Activated naive CD8-positive, alpha-beta T cell treated with anti-CD3 and anti-CD28 coated beads, Interleukin-2, amount 10 ng/mL, durations not matched to agents 7 days and 5 days (primary cell): ENCODE measurements at regions not wholly inside any gene's neighbourhood (a gene's known extent, or its start where the extent isn't known, plus 50 kb on each side); places are given as distances from the start of the nearest gene placed in this dataset.

Experiments used
- ATAC-seq: fragments of 150-1000 bp; cut with Tn5 transposase; one replicate; pipeline ENCODE4 v1.10.0; 2021; ENCODE audit warnings: low read depth, moderate library complexity
- POLR2A ChIA-PET: fragments of 350-600 bp; sonication (Branson Sonifier 250); formaldehyde crosslinking; loops from one replicate; lab custom pipeline; 2021; ENCODE audit warnings: antibody characterized with exemption; lab: Charles Lee
- DNase-seq: peaks from one replicate; pipeline ENCODE4 v3.0.0; 2021
- H3K27ac Mint-ChIP-seq: one replicate; pipeline ENCODE4 v1.8.0; 2022; ENCODE audit warnings: mild to moderate bottlenecking, mixed read lengths
- H3K27me3 Mint-ChIP-seq: one replicate; pipeline ENCODE4 v1.8.0; 2022; ENCODE audit warnings: mild to moderate bottlenecking, moderate library complexity, mixed read lengths
- H3K36me3 Mint-ChIP-seq: one replicate; pipeline ENCODE4 v1.8.0; 2021; ENCODE audit warnings: mild to moderate bottlenecking, mixed read lengths
- H3K4me1 Mint-ChIP-seq: one replicate; pipeline ENCODE4 v1.8.0; 2021; ENCODE audit warnings: mixed read lengths
- H3K4me3 Mint-ChIP-seq: one replicate; pipeline ENCODE4 v1.8.0; 2022; ENCODE audit warnings: mild to moderate bottlenecking, moderate library complexity, mixed read lengths
- H3K9me3 Mint-ChIP-seq: one replicate; pipeline ENCODE4 v1.8.0; 2021; ENCODE audit warnings: mixed read lengths

GRCh38 chr10:47053081-47053798, 142.0 kb downstream of the PTPN20 start:
- ATAC-seq (no peak), DNase-seq (no peak)
- Mint-ChIP-seq H3K27ac (no peak overlapping the region), H3K4me3 (no peak overlapping the region), H3K27me3 (peaks cover 2% of the 10 kb centered on the region), H3K36me3 (no peaks in the 10 kb centered on the region), H3K4me1 (peaks cover 12% of the 10 kb centered on the region), H3K9me3 (no peaks in the 10 kb centered on the region)
- POLR2A ChIA-PET: no interaction called here

GRCh38 chr10:47054974-47055373, 143.7 kb downstream of the PTPN20 start:
- H3K4me3 Mint-ChIP-seq: no peak overlapping the region
- DNase-seq (no peak), ATAC-seq (no peak)
- POLR2A ChIA-PET: no interaction called here
- no peak overlapping the region for H3K27ac Mint-ChIP-seq
- H3K36me3 Mint-ChIP-seq: no peaks in the 10 kb centered on the region
- no peaks in the 10 kb centered on the region for H3K9me3 Mint-ChIP-seq
- H3K27me3 Mint-ChIP-seq: peaks cover 7% of the 10 kb centered on the region
- H3K4me1 Mint-ChIP-seq: peaks cover 6% of the 10 kb centered on the region

DNA sequence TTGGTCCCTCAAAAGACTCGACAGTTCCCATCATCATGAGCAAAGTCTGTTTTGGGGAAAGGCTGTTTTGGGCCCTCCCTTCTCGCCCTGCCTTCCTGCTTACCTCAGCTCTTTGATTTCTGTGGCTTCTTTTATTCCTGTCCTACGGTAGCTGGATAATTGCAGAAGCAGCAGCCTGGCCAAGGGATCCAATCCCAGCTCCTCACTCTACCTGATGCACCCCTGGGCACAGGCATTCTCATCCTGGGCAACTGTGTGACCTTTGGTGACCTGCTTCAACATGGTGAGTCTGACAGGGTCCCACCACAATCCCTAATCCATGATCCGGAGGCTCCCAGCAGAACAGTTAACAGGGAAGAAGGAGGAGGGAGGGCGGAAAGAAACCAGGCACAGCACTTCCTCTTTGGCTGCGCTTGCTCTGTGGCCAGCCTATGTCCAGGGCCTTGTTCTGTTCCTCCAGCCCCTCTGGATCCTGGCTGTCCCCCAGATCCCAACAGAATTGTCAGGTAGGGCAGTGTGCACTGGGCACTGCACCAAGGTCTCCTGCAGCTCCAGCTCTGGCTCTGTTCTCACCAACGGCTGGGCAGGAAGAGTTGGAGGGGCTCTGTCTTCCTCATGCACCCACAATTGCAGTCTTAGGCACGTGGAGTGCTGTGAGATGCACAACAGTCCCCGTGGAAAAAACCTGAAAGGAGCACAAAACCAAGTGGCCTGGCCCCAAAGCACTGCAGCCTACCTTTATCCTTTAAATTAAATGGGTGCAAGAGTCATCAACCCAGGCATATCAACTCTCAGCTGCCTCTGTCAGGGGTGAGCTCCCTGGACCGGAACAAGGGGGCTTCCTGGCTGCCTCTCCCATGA, 144.4 kb downstream of the PTPN20 start:
- peaks cover 6% of the 10 kb centered on the region for H3K4me1 Mint-ChIP-seq
- H3K27me3 Mint-ChIP-seq: peaks cover 7% of the 10 kb centered on the region
- POLR2A ChIA-PET: no interaction called here
- no peak overlapping the region for H3K27ac Mint-ChIP-seq
- no peaks in the 10 kb centered on the region for H3K36me3 Mint-ChIP-seq
- ATAC-seq: no peak
- H3K9me3 Mint-ChIP-seq: no peaks in the 10 kb centered on the region
- no peak overlapping the region for H3K4me3 Mint-ChIP-seq
- no peak for DNase-seq

- no peak overlapping the region for H3K27ac Mint-ChIP-seq
- no peaks in the 10 kb centered on the region for H3K9me3 Mint-ChIP-seq
- no peaks in the 10 kb centered on the region for H3K36me3 Mint-ChIP-seq
- peaks cover 6% of the 10 kb centered on the region for H3K4me1 Mint-ChIP-seq
- no peak overlapping the region for H3K4me3 Mint-ChIP-seq
- peaks cover 7% of the 10 kb centered on the region for H3K27me3 Mint-ChIP-seq
- POLR2A ChIA-PET: no interaction called here
- DNase-seq (no peak), ATAC-seq (no peak)
Measured at GRCh38 chr10:47056247-47056510, 145.0 kb downstream of the PTPN20 start.

DNA sequence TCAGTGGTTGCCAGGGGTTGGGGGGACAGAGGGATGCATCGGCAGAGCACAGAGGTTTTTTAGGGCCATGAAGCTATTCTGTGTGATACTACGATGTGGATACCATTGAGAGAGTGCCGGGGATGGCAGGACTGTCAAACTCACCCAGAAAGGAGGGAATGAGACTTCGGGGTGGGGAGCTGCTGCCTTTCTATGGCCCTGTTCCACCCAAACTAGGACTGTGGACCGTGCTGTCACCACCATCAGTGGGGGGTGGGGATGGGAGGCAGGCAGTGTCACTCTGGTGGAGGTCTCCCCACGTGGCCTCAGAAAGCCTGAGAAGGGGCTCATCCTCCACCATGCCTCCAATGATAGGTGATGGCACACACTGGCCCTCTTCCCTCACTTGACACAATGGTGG, 146.2 kb downstream of the PTPN20 start:
- Mint-ChIP-seq H3K27me3 (peaks cover 7% of the 10 kb centered on the region), H3K36me3 (no peaks in the 10 kb centered on the region), H3K9me3 (no peaks in the 10 kb centered on the region), H3K4me1 (peaks cover 6% of the 10 kb centered on the region), H3K27ac (no peak overlapping the region), H3K4me3 (no peak overlapping the region)
- no peak for DNase-seq
- POLR2A ChIA-PET: no interaction called here
- ATAC-seq: no peak

DNA sequence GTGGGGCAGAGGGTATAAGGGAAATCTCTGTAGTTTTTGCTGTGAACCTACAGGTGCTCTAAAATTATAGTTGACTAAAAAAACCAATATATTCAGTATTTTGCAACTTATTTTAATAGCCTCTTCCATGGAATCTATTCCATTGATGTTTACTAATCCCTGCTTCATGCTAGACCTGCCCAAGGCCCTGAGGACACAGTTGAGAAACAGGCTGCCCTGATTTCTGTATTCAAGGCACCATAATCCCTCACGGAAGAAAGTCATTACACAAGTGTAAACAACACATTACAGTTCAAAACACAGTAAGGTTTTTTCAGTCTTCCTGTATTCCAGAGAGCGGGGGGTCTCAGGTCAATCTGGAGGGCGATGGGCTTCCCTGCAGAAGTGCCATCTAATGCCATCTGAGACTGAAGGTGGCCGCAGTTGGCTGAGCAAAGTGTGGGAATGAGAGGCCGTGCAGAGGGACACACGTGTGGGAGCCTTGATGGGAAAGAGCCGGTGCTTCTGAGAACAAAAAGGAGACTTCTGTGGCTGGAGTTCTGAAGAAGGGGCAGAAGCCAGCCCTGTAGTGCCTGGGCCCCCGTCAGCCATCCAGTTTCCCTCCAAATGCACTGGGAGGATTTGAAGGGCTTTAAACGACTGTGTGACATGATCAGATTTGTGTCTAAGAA, 146.9 kb downstream of the PTPN20 start:
- Mint-ChIP-seq H3K4me3 (no peak overlapping the region), H3K9me3 (no peaks in the 10 kb centered on the region), H3K27ac (no peak overlapping the region), H3K4me1 (peaks cover 6% of the 10 kb centered on the region), H3K36me3 (no peaks in the 10 kb centered on the region), H3K27me3 (peaks cover 7% of the 10 kb centered on the region)
- ATAC-seq (no peak), DNase-seq (no peak)
- POLR2A ChIA-PET: no interaction called here

DNA sequence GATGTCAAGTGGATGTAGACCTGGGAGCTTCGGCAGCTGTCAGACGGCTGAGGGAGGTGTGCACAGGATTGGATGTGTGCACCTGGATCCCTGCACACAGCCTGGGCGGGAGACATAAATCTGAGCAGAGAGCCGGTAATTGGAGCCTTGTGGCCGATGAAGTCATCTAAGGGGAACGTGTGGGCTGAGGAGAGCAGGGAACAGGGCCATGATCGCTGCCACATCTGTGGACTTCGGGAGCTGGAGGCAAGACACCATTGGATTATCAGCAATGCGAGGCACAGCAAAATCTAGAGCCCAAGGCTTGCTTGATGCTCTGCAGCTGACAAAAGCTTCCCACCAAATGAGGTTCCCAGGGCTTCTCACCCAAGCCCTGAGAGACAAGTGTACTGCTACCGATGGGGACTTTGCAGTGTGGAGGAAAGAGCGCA, 147.7 kb downstream of the PTPN20 start:
- H3K27ac Mint-ChIP-seq: no peak overlapping the region
- no peak overlapping the region for H3K4me3 Mint-ChIP-seq
- H3K4me1 Mint-ChIP-seq: peaks cover 6% of the 10 kb centered on the region
- peaks cover 7% of the 10 kb centered on the region for H3K27me3 Mint-ChIP-seq
- no peaks in the 10 kb centered on the region for H3K9me3 Mint-ChIP-seq
- POLR2A ChIA-PET: no interaction called here
- DNase-seq: no peak
- ATAC-seq: no peak
- H3K36me3 Mint-ChIP-seq: no peaks in the 10 kb centered on the region

- Mint-ChIP-seq H3K4me1 (peaks cover 6% of the 10 kb centered on the region), H3K9me3 (no peaks in the 10 kb centered on the region), H3K27ac (no peak overlapping the region), H3K36me3 (no peaks in the 10 kb centered on the region), H3K27me3 (peaks cover 7% of the 10 kb centered on the region), H3K4me3 (no peak overlapping the region)
- ATAC-seq (no peak), DNase-seq (no peak)
- POLR2A ChIA-PET: no interaction called here
Measured at GRCh38 chr10:47059606-47060311, 148.5 kb downstream of the PTPN20 start.

GRCh38 chr10:47060356-47060755, 149.1 kb downstream of the PTPN20 start:
- Mint-ChIP-seq H3K36me3 (no peaks in the 10 kb centered on the region), H3K4me1 (peaks cover 6% of the 10 kb centered on the region), H3K27ac (no peak overlapping the region), H3K9me3 (no peaks in the 10 kb centered on the region), H3K4me3 (no peak overlapping the region), H3K27me3 (peaks cover 7% of the 10 kb centered on the region)
- POLR2A ChIA-PET: no interaction called here
- DNase-seq (no peak), ATAC-seq (no peak)

DNA sequence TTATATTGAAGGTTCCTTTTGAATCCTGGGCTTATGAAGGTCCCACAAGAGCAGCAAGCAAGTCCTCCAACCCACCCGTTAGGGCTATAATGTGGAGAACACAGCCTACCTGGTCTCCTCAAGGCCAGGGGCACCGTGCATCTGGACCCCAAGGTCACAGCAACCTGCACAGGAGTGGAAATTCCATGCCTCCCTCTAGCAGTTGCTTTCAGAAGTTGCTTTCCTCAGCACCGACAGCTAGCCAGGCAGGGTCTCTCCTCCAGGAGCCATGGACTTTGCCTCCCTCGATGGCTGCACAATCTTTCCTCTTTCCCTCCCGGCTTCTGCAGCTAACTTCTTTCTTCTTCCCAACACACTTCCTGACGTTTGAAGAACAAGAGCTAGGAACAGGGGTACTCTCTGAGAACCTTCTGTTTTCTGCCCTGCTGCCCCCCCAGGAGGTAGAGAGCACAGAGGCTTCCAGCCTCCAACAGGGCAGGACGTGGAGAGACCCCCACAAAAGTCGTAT, 149.8 kb downstream of the PTPN20 start:
- Mint-ChIP-seq H3K9me3 (no peaks in the 10 kb centered on the region), H3K4me1 (peaks cover 6% of the 10 kb centered on the region), H3K36me3 (no peaks in the 10 kb centered on the region), H3K27me3 (peaks cover 6% of the 10 kb centered on the region), H3K4me3 (no peak overlapping the region), H3K27ac (no peak overlapping the region)
- ATAC-seq: no peak
- DNase-seq: no peak
- POLR2A ChIA-PET: no interaction called here

DNA sequence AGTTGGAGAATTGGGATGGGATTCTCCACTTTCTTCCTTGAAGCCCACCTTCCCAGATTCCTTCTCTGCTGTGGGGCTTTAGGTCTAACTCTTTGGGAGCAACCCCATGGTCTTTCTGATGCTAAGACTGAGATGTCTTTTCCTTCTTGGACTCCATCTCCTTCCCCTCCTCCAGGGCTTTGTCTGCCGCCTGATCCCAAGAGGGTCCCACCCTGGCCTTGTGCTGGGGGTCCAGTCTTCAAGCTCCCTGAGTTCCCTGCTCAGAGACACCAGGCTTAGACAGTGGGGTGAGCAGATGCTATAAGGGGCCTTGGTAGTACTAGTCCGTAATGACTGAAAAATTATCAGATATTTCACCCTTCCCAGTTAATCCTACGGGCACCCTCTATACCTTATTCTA, 150.5 kb downstream of the PTPN20 start:
- Mint-ChIP-seq H3K4me3 (no peak overlapping the region), H3K36me3 (no peaks in the 10 kb centered on the region), H3K27ac (no peak overlapping the region), H3K4me1 (no peaks in the 10 kb centered on the region), H3K27me3 (peaks cover 4% of the 10 kb centered on the region), H3K9me3 (no peaks in the 10 kb centered on the region)
- DNase-seq: no peak
- ATAC-seq: no peak
- POLR2A ChIA-PET: no interaction called here

DNA sequence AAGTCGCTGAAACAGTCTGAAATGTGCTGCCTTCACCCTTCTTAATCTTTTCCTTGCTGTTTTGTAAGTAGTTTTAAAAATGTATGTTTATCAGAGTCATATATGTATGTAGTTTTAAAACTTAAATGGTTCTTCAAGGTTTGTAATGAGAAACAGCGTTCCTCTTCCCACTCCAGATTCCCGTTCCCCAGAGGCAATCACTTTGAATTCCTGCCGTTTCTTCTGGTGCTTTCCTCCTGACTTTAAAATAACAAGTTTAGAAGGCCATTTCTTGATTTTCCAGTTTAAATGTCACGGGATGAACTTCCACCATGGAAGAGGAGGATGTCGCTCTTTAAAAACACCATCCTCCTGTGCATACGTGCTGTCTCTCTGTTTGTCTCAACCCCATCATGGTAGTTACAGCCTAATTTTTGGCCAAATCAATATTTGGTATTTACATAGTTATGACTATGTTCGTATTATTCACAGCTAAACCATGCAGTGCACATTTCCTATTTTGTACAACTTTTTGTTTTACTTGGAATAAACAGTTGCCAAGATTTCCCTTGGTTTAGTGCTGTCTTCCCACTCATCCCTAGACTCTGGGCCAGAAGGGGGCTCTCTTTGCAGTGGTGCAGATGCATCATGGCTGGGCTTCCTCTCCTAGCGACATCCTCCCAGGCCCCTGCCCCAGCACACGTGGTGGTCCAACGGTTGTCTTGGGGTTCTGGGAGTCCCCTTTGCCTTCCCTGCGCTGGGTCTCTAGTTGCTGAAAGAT, 151.4 kb downstream of the PTPN20 start:
- DNase-seq (no peak), ATAC-seq (no peak)
- Mint-ChIP-seq H3K36me3 (no peaks in the 10 kb centered on the region), H3K27me3 (peaks cover 4% of the 10 kb centered on the region), H3K4me3 (no peak overlapping the region), H3K4me1 (no peaks in the 10 kb centered on the region), H3K27ac (no peak overlapping the region), H3K9me3 (no peaks in the 10 kb centered on the region)
- POLR2A ChIA-PET: interaction anchor here (1.5 kb wide), 1 partner anchor 249 kb away, joined by 3 read pairs; no protein-coding TSS in a partner anchor
